ENCODE measurements at regions not wholly inside any gene's neighbourhood (a gene's known extent, or its start where the extent isn't known, plus 50 kb on each side); places are given as distances from the start of the nearest gene placed in this dataset.
"Not testable (repeated sequence)": the region's sequence is repeated elsewhere in the genome, so short reads cannot be mapped to it uniquely, and the experiment has no call there.

DNA sequence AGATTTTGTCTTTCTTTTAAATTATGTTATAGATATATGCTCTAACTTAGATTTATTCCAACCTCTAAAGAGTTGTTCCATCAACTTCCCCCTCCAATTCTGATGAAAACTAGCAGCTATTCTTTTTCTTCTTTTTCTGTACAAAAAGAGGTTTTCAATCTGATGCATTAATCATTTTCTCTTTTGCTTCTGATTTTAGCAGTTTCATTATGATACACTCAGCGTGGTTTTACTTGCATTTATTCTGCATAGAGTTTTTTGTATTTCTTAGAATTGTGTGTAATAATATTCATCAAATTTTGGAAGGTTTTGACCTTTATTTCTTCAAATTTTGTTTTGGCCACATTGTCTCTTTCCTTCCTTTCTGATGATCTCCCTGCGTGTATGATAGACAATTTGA, 968.1 kb upstream of the CDH18 start:
- Histone ChIP-seq H3K4me1 (ENCODE audit: low read length) (peaks cover 5% of the 10 kb centered on the region; the same call in 1 of the 2 replicates), H3K4me2 (ENCODE audit: low read length) (peak overlapping the region; percentile 12; the same call in 1 of the 2 replicates), H3K4me3 (ENCODE audit: low read length) (no peak overlapping the region), H3K9me3 (ENCODE audit: insufficient read depth, low read length) (no peaks in the 10 kb centered on the region), H3K36me3 (replicated peaks; ENCODE audit: low read depth, low read length) (no peaks in the 10 kb centered on the region), H3K79me2 (ENCODE audit: low read length) (no peaks in the 10 kb centered on the region), H3K27me3 (ENCODE audit: low read depth, low read length) (no peaks in the 10 kb centered on the region), H2AFZ (ENCODE audit: low read depth, low read length) (no peak overlapping the region), H4K20me1 (ENCODE audit: insufficient read depth, low read length) (no peaks in the 10 kb centered on the region), H3K27ac (ENCODE audit: low read length) (no peak overlapping the region), H3K9ac (ENCODE audit: low read length) (no peak overlapping the region)
- TF ChIP-seq CTCF (IDR thresholded peaks at IDR 0.05; ENCODE audit: low read depth, low read length) (no peak), EZH2phosphoT487 (IDR thresholded peaks at IDR 0.05; ENCODE audit: low read depth) (no peak)

DNA sequence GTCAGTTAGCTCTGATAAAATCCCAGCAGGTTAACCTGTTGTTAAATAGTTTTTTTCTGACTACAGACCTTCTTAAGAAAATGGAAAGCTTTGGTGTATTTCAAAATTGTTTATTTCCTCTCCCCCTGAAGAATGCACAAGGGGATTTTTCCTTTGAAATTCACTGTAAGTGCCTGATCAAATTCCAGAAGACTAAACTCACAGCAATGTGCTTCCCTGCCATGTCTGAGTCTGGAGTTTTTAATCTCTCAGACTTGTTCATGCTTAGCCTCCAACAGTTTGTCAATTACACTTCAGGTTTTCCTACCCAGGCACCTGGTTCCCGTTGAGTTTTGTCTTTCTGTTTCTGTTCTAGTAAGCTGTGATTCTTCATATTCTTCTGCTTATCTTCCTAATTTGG, 961.6 kb upstream of the CDH18 start:
- Histone ChIP-seq H3K27me3 (ENCODE audit: low read depth, low read length) (no peaks in the 10 kb centered on the region), H4K20me1 (ENCODE audit: insufficient read depth, low read length) (no peaks in the 10 kb centered on the region), H3K36me3 (replicated peaks; ENCODE audit: low read depth, low read length) (no peaks in the 10 kb centered on the region), H2AFZ (ENCODE audit: low read depth, low read length) (no peak overlapping the region), H3K9ac (ENCODE audit: low read length) (no peak overlapping the region), H3K4me2 (ENCODE audit: low read length) (no peak overlapping the region), H3K4me3 (ENCODE audit: low read length) (no peak overlapping the region), H3K27ac (ENCODE audit: low read length) (no peak overlapping the region), H3K79me2 (ENCODE audit: low read length) (no peaks in the 10 kb centered on the region), H3K4me1 (ENCODE audit: low read length) (no peaks in the 10 kb centered on the region), H3K9me3 (ENCODE audit: insufficient read depth, low read length) (no peaks in the 10 kb centered on the region)
- TF ChIP-seq CTCF (IDR thresholded peaks at IDR 0.05; ENCODE audit: low read depth, low read length) (no peak), EZH2phosphoT487 (IDR thresholded peaks at IDR 0.05; ENCODE audit: low read depth) (no peak)

GRCh38 chr5:20943183-20943971, 955.4 kb upstream of the CDH18 start:
- not testable (repeated sequence) for H3K27ac ChIP-seq (ENCODE audit: low read length); H3K4me2 ChIP-seq (ENCODE audit: low read length)

DNA sequence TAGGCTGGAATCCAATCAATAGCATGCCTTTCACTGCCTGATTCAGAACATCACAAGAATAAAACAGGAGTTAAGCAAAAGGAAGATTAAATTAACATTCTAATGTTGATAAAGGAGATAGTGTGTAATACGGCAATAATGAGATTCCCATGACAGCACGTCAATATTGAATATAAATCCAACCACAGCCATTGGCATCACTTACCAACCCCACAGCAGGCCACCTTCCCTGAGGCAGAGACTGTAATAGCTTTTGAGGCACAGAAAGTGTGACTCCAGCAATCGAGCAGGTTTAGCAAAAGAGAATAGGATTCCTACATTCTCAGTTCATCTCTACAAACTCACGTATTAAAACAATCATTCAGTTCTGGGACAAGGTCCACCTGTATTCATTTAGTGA, 954.6 kb upstream of the CDH18 start:
- not testable (repeated sequence) for H3K79me2 ChIP-seq (ENCODE audit: low read length); H3K4me2 ChIP-seq (ENCODE audit: low read length); H3K9ac ChIP-seq (ENCODE audit: low read length); H3K27me3 ChIP-seq (ENCODE audit: low read depth, low read length); H3K27ac ChIP-seq (ENCODE audit: low read length); H3K4me1 ChIP-seq (ENCODE audit: low read length); H3K36me3 ChIP-seq (replicated peaks; ENCODE audit: low read depth, low read length); H4K20me1 ChIP-seq (ENCODE audit: insufficient read depth, low read length); H3K9me3 ChIP-seq (ENCODE audit: insufficient read depth, low read length); H3K4me3 ChIP-seq (ENCODE audit: low read length); H2AFZ ChIP-seq (ENCODE audit: low read depth, low read length)

More at GRCh38 chr5:20943183-20943971, 955.4 kb upstream of the CDH18 start:
- not testable (repeated sequence) for H4K20me1 ChIP-seq (ENCODE audit: insufficient read depth, low read length); H2AFZ ChIP-seq (ENCODE audit: low read depth, low read length); H3K79me2 ChIP-seq (ENCODE audit: low read length); H3K27me3 ChIP-seq (ENCODE audit: low read depth, low read length); H3K36me3 ChIP-seq (replicated peaks; ENCODE audit: low read depth, low read length); H3K9ac ChIP-seq (ENCODE audit: low read length); H3K4me1 ChIP-seq (ENCODE audit: low read length); H3K9me3 ChIP-seq (ENCODE audit: insufficient read depth, low read length); H3K4me3 ChIP-seq (ENCODE audit: low read length)

- H3K27me3 ChIP-seq (ENCODE audit: low read depth, low read length); H3K27ac ChIP-seq (ENCODE audit: low read length); H3K9me3 ChIP-seq (ENCODE audit: insufficient read depth, low read length); H2AFZ ChIP-seq (ENCODE audit: low read depth, low read length); H4K20me1 ChIP-seq (ENCODE audit: insufficient read depth, low read length); H3K4me3 ChIP-seq (ENCODE audit: low read length); H3K4me1 ChIP-seq (ENCODE audit: low read length); H3K79me2 ChIP-seq (ENCODE audit: low read length); H3K9ac ChIP-seq (ENCODE audit: low read length); H3K4me2 ChIP-seq (ENCODE audit: low read length); H3K36me3 ChIP-seq (replicated peaks; ENCODE audit: low read depth, low read length): not testable (repeated sequence)
Observed at GRCh38 chr5:20940786-20941185, 952.8 kb upstream of the CDH18 start.

DNA sequence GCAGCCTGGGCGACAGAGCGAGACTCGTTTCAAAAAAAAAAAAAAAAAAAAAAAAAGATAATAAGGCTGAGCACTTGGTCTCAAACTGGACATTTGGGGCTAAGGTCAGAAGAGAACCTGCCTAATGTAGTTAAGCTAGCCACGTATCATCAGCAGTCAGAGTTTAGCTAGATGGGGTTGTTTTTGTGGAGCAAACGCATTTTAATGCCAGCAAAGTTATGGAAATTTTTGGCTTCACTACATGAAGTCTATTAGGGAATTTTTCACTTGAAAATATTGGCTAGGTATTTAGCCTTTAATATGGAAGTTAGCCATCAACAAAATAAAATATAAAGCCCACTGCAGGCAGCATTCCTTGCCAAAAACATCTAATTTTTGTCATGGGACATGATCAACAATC, 902.9 kb upstream of the CDH18 start:
- not testable (repeated sequence) for H4K20me1 ChIP-seq (ENCODE audit: insufficient read depth, low read length); H3K4me2 ChIP-seq (ENCODE audit: low read length); H3K4me3 ChIP-seq (ENCODE audit: low read length); H3K4me1 ChIP-seq (ENCODE audit: low read length); H3K9ac ChIP-seq (ENCODE audit: low read length); H2AFZ ChIP-seq (ENCODE audit: low read depth, low read length); H3K27me3 ChIP-seq (ENCODE audit: low read depth, low read length); H3K36me3 ChIP-seq (replicated peaks; ENCODE audit: low read depth, low read length); H3K27ac ChIP-seq (ENCODE audit: low read length); H3K79me2 ChIP-seq (ENCODE audit: low read length); H3K9me3 ChIP-seq (ENCODE audit: insufficient read depth, low read length)

- not testable (repeated sequence) for H3K36me3 ChIP-seq (replicated peaks; ENCODE audit: low read depth, low read length)
Observed at GRCh38 chr5:20875726-20876125, 887.7 kb upstream of the CDH18 start.

DNA sequence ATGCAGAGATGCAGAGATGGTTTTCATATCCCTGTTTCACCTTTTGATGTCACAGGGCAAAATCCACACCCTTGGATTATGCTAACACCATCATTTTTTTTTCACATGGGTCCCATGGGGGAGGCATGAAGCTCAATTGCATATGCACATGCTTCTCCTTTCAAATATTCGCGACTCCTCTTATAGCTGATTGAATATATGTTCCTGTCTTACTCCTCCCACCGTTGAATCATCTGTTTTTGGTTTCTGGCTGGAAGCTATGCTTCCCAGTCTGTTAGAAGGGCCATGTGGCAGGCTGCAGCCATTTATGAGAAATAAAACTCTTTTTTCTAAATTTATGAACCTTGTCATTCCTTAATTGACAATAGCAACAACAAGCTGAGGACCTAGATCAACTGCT, 877.9 kb upstream of the CDH18 start:
- H3K4me1 ChIP-seq (ENCODE audit: low read length); H3K9me3 ChIP-seq (ENCODE audit: insufficient read depth, low read length); H3K27ac ChIP-seq (ENCODE audit: low read length); H2AFZ ChIP-seq (ENCODE audit: low read depth, low read length); H3K4me3 ChIP-seq (ENCODE audit: low read length); H3K4me2 ChIP-seq (ENCODE audit: low read length); H3K79me2 ChIP-seq (ENCODE audit: low read length); H3K9ac ChIP-seq (ENCODE audit: low read length); H3K36me3 ChIP-seq (replicated peaks; ENCODE audit: low read depth, low read length); H3K27me3 ChIP-seq (ENCODE audit: low read depth, low read length); H4K20me1 ChIP-seq (ENCODE audit: insufficient read depth, low read length): not testable (repeated sequence)

More at GRCh38 chr5:20875726-20876125, 887.7 kb upstream of the CDH18 start:
- not testable (repeated sequence) for H3K79me2 ChIP-seq (ENCODE audit: low read length); H3K4me2 ChIP-seq (ENCODE audit: low read length); H3K9ac ChIP-seq (ENCODE audit: low read length); H3K9me3 ChIP-seq (ENCODE audit: insufficient read depth, low read length); H3K4me1 ChIP-seq (ENCODE audit: low read length); H3K27ac ChIP-seq (ENCODE audit: low read length); H3K27me3 ChIP-seq (ENCODE audit: low read depth, low read length); H3K4me3 ChIP-seq (ENCODE audit: low read length); H2AFZ ChIP-seq (ENCODE audit: low read depth, low read length); H4K20me1 ChIP-seq (ENCODE audit: insufficient read depth, low read length)
